Lower lobe of right lung (tissue), 2 donors: ENCODE measurements at regions not wholly inside any gene's neighbourhood (a gene's known extent, or its start where the extent isn't known, plus 50 kb on each side); places are given as distances from the start of the nearest gene placed in this dataset.
A peak's percentile ranks its signal among the peaks of the same experiment; 100 is the strongest.

Experiments used
- ATAC-seq, 2 donors: fragments of 200-7000 bp; cut with Tn5 transposase; one replicate each; pipeline ENCODE4 v1.9.1; 2020 to 2022; ENCODE audit warnings: mild to moderate bottlenecking in 2 of 2, moderate library complexity in 2 of 2
- DNase-seq: peaks from one replicate; pipeline ENCODE4 v3.0.0-alpha.2; 2020
- H3K27ac ChIP-seq: fragments of 200-600 bp; one replicate; pipeline ENCODE4 v1.8.0; 2022
- H3K27me3 ChIP-seq: fragments of 200-600 bp; one replicate; pipeline ENCODE4 v1.8.0; 2022; ENCODE audit warnings: low read depth
- H3K36me3 ChIP-seq: fragments of 200-600 bp; one replicate; pipeline ENCODE4 v1.8.0; 2022; ENCODE audit warnings: mild to moderate bottlenecking
- H3K4me1 ChIP-seq: fragments of 200-600 bp; one replicate; pipeline ENCODE4 v1.8.0; 2022
- H3K4me3 ChIP-seq: fragments of 200-600 bp; one replicate; pipeline ENCODE4 v1.8.0; 2022; ENCODE audit warnings: mild to moderate bottlenecking
- H3K9me3 ChIP-seq: fragments of 200-600 bp; one replicate; pipeline ENCODE4 v1.8.0; 2022
- CTCF ChIP-seq: fragments of 200-600 bp; IDR thresholded peaks from one replicate; pipeline ENCODE4 v1.8.0; 2022; ENCODE audit warnings: antibody characterized with exemption, mild to moderate bottlenecking
- intact Hi-C: fragments of 100-400 bp; cut with DNase I; formaldehyde crosslinking; loops from one replicate; pipeline ENCODE4 v1.11.0; 2022
- donor health status: DM: no; HTN: yes; CAD: no; lungs with severe emphysema.

DNA sequence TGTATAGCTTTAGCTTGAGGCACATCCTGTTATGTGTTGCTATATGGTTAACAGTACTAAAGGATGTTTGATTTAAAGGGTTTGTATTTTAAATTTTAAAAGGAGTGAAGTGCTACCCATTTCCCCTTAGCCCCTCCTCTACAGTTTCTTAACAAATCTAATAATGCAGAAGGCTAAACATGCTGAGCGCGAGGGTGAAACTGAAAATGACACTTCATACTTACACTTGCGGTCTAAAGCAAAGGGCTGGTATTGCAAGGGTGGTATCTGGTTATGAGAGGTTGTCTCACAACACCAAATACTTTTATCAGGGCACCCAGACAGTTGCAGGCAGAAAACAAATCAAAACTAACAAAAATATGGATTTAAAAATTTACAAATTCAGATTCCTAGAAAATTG, 172.3 kb downstream of the SIPA1L2 start:
- no peaks in the 10 kb centered on the region for H3K36me3 ChIP-seq
- no peaks in the 10 kb centered on the region for H3K9me3 ChIP-seq
- H3K4me3 ChIP-seq, result no peak overlapping the region
- DNase-seq (no peak), ATAC-seq (peak; percentile 47 to 52)
- H3K27me3 ChIP-seq, result no peaks in the 10 kb centered on the region
- intact Hi-C loops, result no loop called here
- H3K4me1 ChIP-seq, result peaks cover 5% of the 10 kb centered on the region
- no peak for TF ChIP-seq CTCF
- H3K27ac ChIP-seq, result no peak overlapping the region

GRCh38 chr1:232456714-232457113, 173.2 kb downstream of the SIPA1L2 start:
- intact Hi-C loops, result no loop called here
- Histone ChIP-seq H3K36me3 (no peaks in the 10 kb centered on the region), H3K9me3 (no peaks in the 10 kb centered on the region), H3K4me3 (no peak overlapping the region), H3K4me1 (peaks cover 8% of the 10 kb centered on the region), H3K27ac (no peak overlapping the region), H3K27me3 (no peaks in the 10 kb centered on the region)
- TF ChIP-seq CTCF, result no peak
- no peak for DNase-seq
- no peak for ATAC-seq

- Histone ChIP-seq H3K27ac (no peak overlapping the region), H3K27me3 (no peaks in the 10 kb centered on the region), H3K4me1 (peaks cover 9% of the 10 kb centered on the region), H3K4me3 (no peak overlapping the region), H3K36me3 (no peaks in the 10 kb centered on the region), H3K9me3 (no peaks in the 10 kb centered on the region)
- DNase-seq (no peak), ATAC-seq (no peak)
- TF ChIP-seq CTCF, result no peak
- intact Hi-C loops, result no loop called here
Measured at GRCh38 chr1:232454227-232454886, 175.6 kb downstream of the SIPA1L2 start.

- intact Hi-C loops, result no loop called here
- TF ChIP-seq CTCF, result no peak
- no peak for DNase-seq
- Histone ChIP-seq H3K36me3 (no peaks in the 10 kb centered on the region), H3K9me3 (no peaks in the 10 kb centered on the region), H3K27ac (no peak overlapping the region), H3K4me3 (no peak overlapping the region), H3K4me1 (peaks cover 9% of the 10 kb centered on the region), H3K27me3 (no peaks in the 10 kb centered on the region)
- no peak for ATAC-seq
Measured at GRCh38 chr1:232452736-232453440, 177.0 kb downstream of the SIPA1L2 start.

DNA sequence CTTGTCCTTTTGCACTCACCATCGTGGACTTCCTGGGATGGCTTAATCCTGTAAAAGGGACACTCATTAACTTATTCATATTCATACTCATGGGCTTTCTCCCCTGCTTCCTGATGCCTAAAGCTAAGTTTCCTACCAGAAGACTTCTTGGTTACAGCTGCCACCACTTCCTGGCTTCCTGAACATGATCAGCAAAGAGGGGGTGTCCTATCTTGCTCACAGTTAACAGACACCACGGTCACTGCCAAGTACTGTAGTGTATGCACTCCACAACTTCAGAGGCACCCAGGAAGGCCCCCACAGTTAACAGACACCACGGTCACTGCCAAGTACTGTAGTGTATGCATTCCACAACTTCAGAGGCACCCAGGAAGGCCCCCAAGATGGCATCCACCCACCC, 177.8 kb downstream of the SIPA1L2 start:
- Histone ChIP-seq H3K9me3 (no peaks in the 10 kb centered on the region), H3K27me3 (no peaks in the 10 kb centered on the region), H3K4me1 (peaks cover 9% of the 10 kb centered on the region), H3K4me3 (no peak overlapping the region), H3K27ac (no peak overlapping the region), H3K36me3 (no peaks in the 10 kb centered on the region)
- ATAC-seq (no peak), DNase-seq (no peak)
- intact Hi-C loops, result no loop called here
- TF ChIP-seq CTCF, result no peak
